Gastrocnemius medialis (tissue), 4 donors: ENCODE measurements at regions not wholly inside any gene's neighbourhood (a gene's known extent, or its start where the extent isn't known, plus 50 kb on each side); places are given as distances from the start of the nearest gene placed in this dataset.

Source experiments
- ATAC-seq, 2 donors: fragments of 150-250 bp; one replicate each; pipeline ENCODE4 v1.9.1; 2016
- DNase-seq, 2 donors: peaks; one replicate each; pipeline ENCODE4 v3.0.0-alpha.2; 2019
- H3K27ac ChIP-seq, 4 donors: fragments of 200-600 bp; sonication (generic); 1 replicate in 1 of 4; 2 replicates in 3 of 4; pipeline ENCODE4 v1.5.1; 2016 to 2018; ENCODE audit warnings: mild to moderate bottlenecking in 2 of 4, moderate library complexity in 1 of 4
- H3K27me3 ChIP-seq, 3 donors: fragments of 200-600 bp; sonication (generic) in 2 of 3; 1 replicate in 1 of 3; 2 replicates in 2 of 3; pipeline versions ENCODE4 v1.5.1 to v1.6.0; 2016 to 2019; ENCODE audit warnings: mild to moderate bottlenecking in 1 of 3, moderate library complexity in 1 of 3
- H3K36me3 ChIP-seq, 2 donors: fragments of 200-600 bp; sonication (generic) in 1 of 2; one replicate each; pipeline ENCODE4 v1.5.1; 2017 to 2018
- H3K4me1 ChIP-seq, 2 donors: fragments of 200-600 bp; sonication (generic) in 1 of 2; one replicate each; pipeline ENCODE4 v1.5.1; 2016 to 2017; ENCODE audit warnings: mild to moderate bottlenecking in 2 of 2
- H3K4me3 ChIP-seq, 4 donors: fragments of 200-600 bp; sonication (generic) in 3 of 4; 1 replicate in 1 of 4; 2 replicates in 3 of 4; pipeline ENCODE4 v1.5.1; 2016 to 2019; ENCODE audit warnings: mild to moderate bottlenecking in 2 of 4
- H3K9me3 ChIP-seq, 3 donors: fragments of 200-600 bp; sonication (generic) in 2 of 3; 1 replicate in 1 of 3; 2 replicates in 2 of 3; pipeline ENCODE4 v1.5.1; 2016 to 2019
- POLR2A ChIP-seq, 2 donors: fragments of 450-650 bp; IDR thresholded peaks; one replicate each; pipeline ENCODE4 v1.6.1; 2017; ENCODE audit warnings: antibody characterized with exemption in 2 of 2, mild to moderate bottlenecking in 2 of 2, moderate library complexity in 2 of 2
- in situ Hi-C, 4 donors: fragments of 200-750 bp; cut with MboI; loops; one replicate each; pipeline versions ENCODE4 v1.15.0 to v1.8.0; 2017; ENCODE audit warnings: low sequenced_read_pairs in 4 of 4
- intact Hi-C: fragments of 100-400 bp; cut with DNase I; formaldehyde crosslinking; loops from one replicate; pipeline ENCODE4 v1.15.1; 2023; ENCODE audit warnings: low total_unique reads
- TF ChIP-seq, protein P1 (sequence below), 5 experiments: fragments of 450-650 bp in 3 of 5; fragments of 200-600 bp in 2 of 5; sonication (generic) in 2 of 5; IDR thresholded peaks in 4 of 5; conservative IDR thresholded peaks in 1 of 5; 1 replicate in 4 of 5; 2 replicates in 1 of 5; pipeline ENCODE4 v1.5.1; 2016 to 2019; ENCODE audit warnings: antibody characterized with exemption in 5 of 5, mild to moderate bottlenecking in 3 of 5, moderate library complexity in 3 of 5

DNA sequence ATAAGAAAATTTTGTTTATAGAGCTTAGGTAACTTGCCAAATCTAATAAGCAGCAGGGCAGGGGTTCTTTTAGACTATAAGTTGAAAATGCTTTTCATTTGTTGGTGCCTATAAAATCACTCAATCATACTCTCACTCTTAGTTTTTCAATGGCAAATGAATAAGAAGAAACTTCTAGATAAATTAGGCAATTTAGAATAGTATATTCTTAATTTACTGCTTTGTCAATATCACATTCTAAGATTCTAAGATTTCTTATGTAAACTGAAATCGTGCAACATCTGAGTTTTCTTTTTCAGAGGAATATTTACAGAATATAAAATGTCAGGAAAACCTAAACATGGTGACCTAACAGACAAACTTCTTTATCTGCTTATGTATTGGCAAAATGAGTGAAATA is 849.0 kb downstream of the DTWD2 start:
- TF ChIP-seq POLR2A (IDR thresholded peaks at IDR 0.05), result no peak
- TF ChIP-seq, protein P1, sequence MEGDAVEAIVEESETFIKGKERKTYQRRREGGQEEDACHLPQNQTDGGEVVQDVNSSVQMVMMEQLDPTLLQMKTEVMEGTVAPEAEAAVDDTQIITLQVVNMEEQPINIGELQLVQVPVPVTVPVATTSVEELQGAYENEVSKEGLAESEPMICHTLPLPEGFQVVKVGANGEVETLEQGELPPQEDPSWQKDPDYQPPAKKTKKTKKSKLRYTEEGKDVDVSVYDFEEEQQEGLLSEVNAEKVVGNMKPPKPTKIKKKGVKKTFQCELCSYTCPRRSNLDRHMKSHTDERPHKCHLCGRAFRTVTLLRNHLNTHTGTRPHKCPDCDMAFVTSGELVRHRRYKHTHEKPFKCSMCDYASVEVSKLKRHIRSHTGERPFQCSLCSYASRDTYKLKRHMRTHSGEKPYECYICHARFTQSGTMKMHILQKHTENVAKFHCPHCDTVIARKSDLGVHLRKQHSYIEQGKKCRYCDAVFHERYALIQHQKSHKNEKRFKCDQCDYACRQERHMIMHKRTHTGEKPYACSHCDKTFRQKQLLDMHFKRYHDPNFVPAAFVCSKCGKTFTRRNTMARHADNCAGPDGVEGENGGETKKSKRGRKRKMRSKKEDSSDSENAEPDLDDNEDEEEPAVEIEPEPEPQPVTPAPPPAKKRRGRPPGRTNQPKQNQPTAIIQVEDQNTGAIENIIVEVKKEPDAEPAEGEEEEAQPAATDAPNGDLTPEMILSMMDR (IDR thresholded peaks at IDR 0.05 in 4 of 5, conservative IDR thresholded peaks at IDR 0.05 in 1 of 5), result no peak
- no peaks in the 10 kb centered on the region for H3K4me1 ChIP-seq
- no peak for DNase-seq
- H3K27ac ChIP-seq, result no peak overlapping the region
- H3K4me3 ChIP-seq, result no peak overlapping the region
- H3K9me3 ChIP-seq, result no peaks in the 10 kb centered on the region
- in situ Hi-C loops, result no loop called here
- no peaks in the 10 kb centered on the region for H3K36me3 ChIP-seq
- intact Hi-C loops, result no loop called here
- no peaks in the 10 kb centered on the region for H3K27me3 ChIP-seq
- no peak for ATAC-seq

DNA sequence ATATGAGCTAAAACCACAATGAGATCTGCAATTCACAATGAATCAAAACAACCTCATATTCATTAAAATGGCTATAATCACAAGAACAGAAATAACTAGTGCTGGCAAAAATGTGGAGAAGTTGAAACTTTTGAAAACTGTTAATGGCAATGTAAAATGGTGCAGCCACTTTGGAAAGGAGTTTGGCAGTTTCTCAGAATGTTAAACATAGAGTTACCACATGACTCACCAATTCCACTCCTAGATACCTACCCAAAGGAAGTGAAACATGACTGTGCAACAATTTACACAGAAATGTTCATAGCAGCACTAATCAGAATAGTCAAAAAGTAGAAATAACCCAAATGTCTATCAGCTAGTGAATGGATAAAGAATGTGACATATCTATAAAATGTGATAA is 862.2 kb downstream of the DTWD2 start:
- no peaks in the 10 kb centered on the region for H3K36me3 ChIP-seq
- in situ Hi-C loops, result no loop called here

DNA sequence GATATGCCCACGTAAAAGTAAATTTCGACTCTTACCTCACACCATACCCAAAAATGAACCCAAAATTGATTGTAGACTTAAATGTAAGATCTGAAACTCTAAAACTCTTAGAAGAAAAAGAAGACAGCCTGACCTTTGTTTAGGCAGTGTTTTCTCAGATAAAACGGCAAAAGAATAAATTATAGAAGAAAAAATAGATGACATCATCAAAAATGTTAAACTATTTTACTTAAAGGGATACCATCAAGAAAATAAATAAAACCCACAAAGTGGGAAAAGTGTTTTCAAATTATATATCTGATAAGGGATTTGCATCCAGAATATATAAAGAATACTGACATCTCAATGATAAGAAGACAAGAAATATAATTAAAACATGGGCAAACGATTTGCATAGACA is 862.7 kb downstream of the DTWD2 start:
- TF ChIP-seq, protein P1 (IDR thresholded peaks at IDR 0.05 in 4 of 5, conservative IDR thresholded peaks at IDR 0.05 in 1 of 5), result no peak
- no peak for TF ChIP-seq POLR2A (IDR thresholded peaks at IDR 0.05)
- no peak for ATAC-seq
- in situ Hi-C loops (no loop called here), intact Hi-C loops (no loop called here)
- no peaks in the 10 kb centered on the region for H3K4me1 ChIP-seq
- H3K4me3 ChIP-seq, result no peak overlapping the region
- H3K27ac ChIP-seq, result no peak overlapping the region
- no peaks in the 10 kb centered on the region for H3K36me3 ChIP-seq
- no peaks in the 10 kb centered on the region for H3K27me3 ChIP-seq
- no peaks in the 10 kb centered on the region for H3K9me3 ChIP-seq
- no peak for DNase-seq

More for the DNA sequence above, 862.2 kb downstream of the DTWD2 start:
- no peak for TF ChIP-seq POLR2A (IDR thresholded peaks at IDR 0.05)
- TF ChIP-seq, protein P1 (IDR thresholded peaks at IDR 0.05 in 4 of 5, conservative IDR thresholded peaks at IDR 0.05 in 1 of 5), result no peak
- Histone ChIP-seq H3K4me3 (no peak overlapping the region), H3K4me1 (no peaks in the 10 kb centered on the region), H3K27ac (no peak overlapping the region), H3K27me3 (no peaks in the 10 kb centered on the region), H3K9me3 (no peaks in the 10 kb centered on the region)
- intact Hi-C loops, result no loop called here
- ATAC-seq, result no peak
- no peak for DNase-seq

DNA sequence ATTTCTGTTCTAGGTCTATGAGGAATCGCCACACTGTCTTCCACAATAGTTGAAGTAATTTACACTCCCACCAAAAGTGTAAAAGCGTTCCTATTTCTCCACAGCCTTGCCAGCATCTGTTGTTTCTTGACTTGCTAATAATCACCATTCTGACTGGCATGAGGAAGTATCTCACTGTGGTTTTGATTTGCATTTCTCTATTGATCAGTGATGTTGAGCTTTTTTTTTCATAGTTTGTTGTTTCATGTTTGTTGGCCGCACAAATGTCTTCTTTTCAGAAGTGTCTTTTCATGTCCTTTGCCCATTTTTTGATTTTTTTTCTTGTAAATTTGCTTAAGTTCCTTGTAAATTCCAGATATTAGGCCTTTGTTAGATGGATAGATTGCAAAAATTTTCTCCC is 867.1 kb downstream of the DTWD2 start:
- no peak for DNase-seq
- TF ChIP-seq, protein P1 (IDR thresholded peaks at IDR 0.05 in 4 of 5, conservative IDR thresholded peaks at IDR 0.05 in 1 of 5), result no peak
- TF ChIP-seq POLR2A (IDR thresholded peaks at IDR 0.05), result no peak
- Histone ChIP-seq H3K4me3 (no peak overlapping the region), H3K36me3 (no peaks in the 10 kb centered on the region), H3K27me3 (no peaks in the 10 kb centered on the region), H3K4me1 (no peaks in the 10 kb centered on the region), H3K27ac (no peak overlapping the region), H3K9me3 (no peaks in the 10 kb centered on the region)
- in situ Hi-C loops (no loop called here), intact Hi-C loops (no loop called here)
- ATAC-seq, result no peak

DNA sequence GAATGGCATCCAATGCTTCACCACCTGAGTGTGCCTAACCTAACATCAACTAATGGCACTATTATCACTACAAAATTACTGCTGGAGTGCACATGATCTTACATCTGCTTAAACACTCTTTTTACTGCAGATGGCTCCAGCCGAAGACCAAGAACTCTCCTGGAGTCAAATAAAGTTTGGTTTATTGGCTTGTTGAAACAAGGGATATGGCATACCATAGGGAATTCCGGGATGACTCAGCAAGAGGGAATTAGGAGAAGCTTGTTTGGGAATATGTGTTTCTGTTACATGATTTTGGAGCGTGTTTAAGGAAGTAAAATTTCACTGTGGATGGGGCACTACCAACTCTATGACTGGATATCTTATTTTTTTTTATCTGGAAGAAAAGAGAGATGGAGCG is 872.6 kb downstream of the DTWD2 start:
- Histone ChIP-seq H3K27me3 (no peaks in the 10 kb centered on the region), H3K36me3 (no peaks in the 10 kb centered on the region), H3K27ac (no peak overlapping the region), H3K4me1 (no peaks in the 10 kb centered on the region), H3K4me3 (no peak overlapping the region), H3K9me3 (no peaks in the 10 kb centered on the region)
- no peak for DNase-seq
- in situ Hi-C loops (no loop called here), intact Hi-C loops (no loop called here)
- ATAC-seq, result no peak
- TF ChIP-seq POLR2A (IDR thresholded peaks at IDR 0.05), result no peak
- TF ChIP-seq, protein P1 (IDR thresholded peaks at IDR 0.05 in 4 of 5, conservative IDR thresholded peaks at IDR 0.05 in 1 of 5), result no peak
